GM12892 (cell line): ENCODE measurements at regions not wholly inside any gene's neighbourhood (a gene's known extent, or its start where the extent isn't known, plus 50 kb on each side); places are given as distances from the start of the nearest gene placed in this dataset.

Experiments
- POLR2A ChIP-seq: IDR thresholded peaks from 2 replicates; pipeline ENCODE4 v1.6.1; 2011; ENCODE audit warnings: low read depth, low read length, control low read depth
- POLR2AphosphoS5 ChIP-seq: IDR thresholded peaks from 2 replicates; pipeline ENCODE4 v1.6.1; 2011; ENCODE audit warnings: low read depth, low read length, control low read depth
- TAF1 ChIP-seq: IDR thresholded peaks from 2 replicates; pipeline ENCODE4 v1.6.1; 2011; ENCODE audit warnings: low read depth, mild to moderate bottlenecking, control low read depth, low read length, borderline replicate concordance

- no peak for TF ChIP-seq POLR2AphosphoS5
- no peak for TF ChIP-seq TAF1
- TF ChIP-seq POLR2A, result no peak
Observed at GRCh38 chr5:40442346-40442745, 237.4 kb upstream of the PTGER4 start.
